ENCODE measurements at regions not wholly inside any gene's neighbourhood (a gene's known extent, or its start where the extent isn't known, plus 50 kb on each side); places are given as distances from the start of the nearest gene placed in this dataset.

DNA sequence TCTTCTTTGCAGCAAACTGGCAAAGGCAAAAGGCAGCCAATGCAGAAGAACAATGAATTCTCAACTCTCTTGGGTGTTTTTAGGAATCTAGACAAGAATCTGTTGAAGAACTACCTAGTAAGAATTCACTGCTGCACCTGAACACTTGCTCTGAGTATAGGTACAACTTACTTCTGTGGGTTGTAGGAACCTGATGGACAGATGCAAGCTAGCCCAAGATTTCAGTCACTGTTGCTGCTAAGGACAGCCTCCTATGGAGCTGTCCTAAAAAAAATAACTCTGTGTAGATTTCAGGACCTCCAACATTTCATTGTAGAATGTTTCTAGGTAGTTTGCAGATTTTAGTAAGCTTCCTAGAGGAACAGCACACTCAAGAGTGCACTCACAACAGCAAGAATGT, 363.5 kb downstream of the CBLN2 start:
- no peak for TF ChIP-seq EZH2 (IDR thresholded peaks at IDR 0.05; ENCODE audit: borderline replicate concordance, low read depth, low read length, poor library complexity, severe bottlenecking)
- TF ChIP-seq CTCF (conservative IDR thresholded peaks at IDR 0.05; ENCODE audit: low read depth, low read length) = no peak

Data from A673 (cell line).